Thyroid gland (tissue), 4 donors: ENCODE measurements at regions not wholly inside any gene's neighbourhood (a gene's known extent, or its start where the extent isn't known, plus 50 kb on each side); places are given as distances from the start of the nearest gene placed in this dataset.

Experiments used
- CTCF ChIP-seq, 6 experiments: fragments of 200-600 bp in 3 of 6; fragments of 450-650 bp in 3 of 6; sonication (generic) in 3 of 6; IDR thresholded peaks; one replicate each; pipeline ENCODE4 v1.5.1; 2016 to 2019; ENCODE audit warnings: antibody characterized with exemption in 6 of 6, mild to moderate bottlenecking in 2 of 6, inconsistent platforms in 1 of 6, moderate library complexity in 1 of 6
- POLR2A ChIP-seq, 2 donors: fragments of 450-650 bp; IDR thresholded peaks; one replicate each; pipeline ENCODE4 v1.6.1; 2017; ENCODE audit warnings: antibody characterized with exemption in 2 of 2, mild to moderate bottlenecking in 2 of 2, moderate library complexity in 1 of 2

DNA sequence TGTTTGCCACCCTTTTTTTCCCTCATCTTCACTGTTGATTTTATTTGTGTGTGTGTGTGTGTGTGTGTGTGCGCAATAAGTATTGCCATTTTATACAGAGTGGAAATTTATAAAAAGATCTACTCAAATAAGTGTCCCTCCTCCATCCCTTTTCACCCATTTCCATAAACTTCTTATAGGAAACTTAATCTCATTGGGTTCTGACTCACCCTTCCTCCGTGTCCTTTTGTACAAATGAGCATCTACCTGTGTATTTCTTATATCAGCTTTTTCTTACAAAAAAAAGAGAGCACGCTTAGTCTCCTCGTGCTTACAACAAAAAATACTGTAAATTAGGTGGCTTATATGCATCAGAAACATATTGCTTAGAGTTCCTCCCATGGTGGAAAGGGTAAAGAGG, 711.2 kb upstream of the CDH7 start:
- TF ChIP-seq CTCF (IDR thresholded peaks at IDR 0.05) (no peak), POLR2A (IDR thresholded peaks at IDR 0.05) (no peak)
